ENCODE measurements at regions not wholly inside any gene's neighbourhood (a gene's known extent, or its start where the extent isn't known, plus 50 kb on each side); places are given as distances from the start of the nearest gene placed in this dataset.

DNA sequence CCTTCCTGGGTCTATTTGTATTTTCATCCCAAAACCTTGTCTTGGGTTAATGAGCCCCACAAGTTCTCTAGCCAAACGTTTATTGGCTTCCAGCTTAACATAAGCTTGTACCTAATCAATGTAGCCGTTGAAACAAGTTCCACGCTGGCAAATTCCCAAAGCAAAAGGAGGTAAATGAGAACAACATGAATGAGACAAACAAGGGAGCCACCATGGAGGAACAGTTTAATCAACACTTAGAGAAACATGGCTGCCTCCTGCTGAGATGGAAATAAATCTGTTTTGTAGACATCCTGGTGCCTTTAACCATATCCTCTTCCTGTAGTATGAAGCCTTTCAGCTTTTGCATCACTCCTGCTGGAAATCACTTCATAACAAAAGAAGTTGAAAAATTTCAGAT, 166.6 kb upstream of the NFIB start:
- TF ChIP-seq, protein P1, sequence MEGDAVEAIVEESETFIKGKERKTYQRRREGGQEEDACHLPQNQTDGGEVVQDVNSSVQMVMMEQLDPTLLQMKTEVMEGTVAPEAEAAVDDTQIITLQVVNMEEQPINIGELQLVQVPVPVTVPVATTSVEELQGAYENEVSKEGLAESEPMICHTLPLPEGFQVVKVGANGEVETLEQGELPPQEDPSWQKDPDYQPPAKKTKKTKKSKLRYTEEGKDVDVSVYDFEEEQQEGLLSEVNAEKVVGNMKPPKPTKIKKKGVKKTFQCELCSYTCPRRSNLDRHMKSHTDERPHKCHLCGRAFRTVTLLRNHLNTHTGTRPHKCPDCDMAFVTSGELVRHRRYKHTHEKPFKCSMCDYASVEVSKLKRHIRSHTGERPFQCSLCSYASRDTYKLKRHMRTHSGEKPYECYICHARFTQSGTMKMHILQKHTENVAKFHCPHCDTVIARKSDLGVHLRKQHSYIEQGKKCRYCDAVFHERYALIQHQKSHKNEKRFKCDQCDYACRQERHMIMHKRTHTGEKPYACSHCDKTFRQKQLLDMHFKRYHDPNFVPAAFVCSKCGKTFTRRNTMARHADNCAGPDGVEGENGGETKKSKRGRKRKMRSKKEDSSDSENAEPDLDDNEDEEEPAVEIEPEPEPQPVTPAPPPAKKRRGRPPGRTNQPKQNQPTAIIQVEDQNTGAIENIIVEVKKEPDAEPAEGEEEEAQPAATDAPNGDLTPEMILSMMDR (IDR thresholded peaks at IDR 0.05; ENCODE audit: low read length), result no peak
- TF ChIP-seq EZH2 (IDR thresholded peaks at IDR 0.05; ENCODE audit: borderline replicate concordance, low read length), result no peak
- no peaks in the 10 kb centered on the region for H3F3A ChIP-seq (ENCODE audit: insufficient read depth, low read length)
- no peaks in the 10 kb centered on the region for H3K4me1 ChIP-seq (ENCODE audit: insufficient read depth, low read length, severe bottlenecking)
- H2AFZ ChIP-seq (ENCODE audit: low read length), result no peak overlapping the region
- H3K79me2 ChIP-seq (ENCODE audit: insufficient read depth, low read length), result no peaks in the 10 kb centered on the region
- no peak overlapping the region for H3K4me3 ChIP-seq (ENCODE audit: low read depth, low read length, poor library complexity, severe bottlenecking)
- H3K9ac ChIP-seq (ENCODE audit: low read length), result no peak overlapping the region
- H3K27me3 ChIP-seq (ENCODE audit: insufficient read depth, low read length), result no peaks in the 10 kb centered on the region
- no peaks in the 10 kb centered on the region for H3K9me3 ChIP-seq (ENCODE audit: low read length)
- no peaks in the 10 kb centered on the region for H3K36me3 ChIP-seq (ENCODE audit: insufficient read depth, low read length)
- H3K9me2 ChIP-seq (ENCODE audit: low read depth, low read length), result no peaks in the 10 kb centered on the region
- H3K27ac ChIP-seq (ENCODE audit: low read depth, low read length, poor library complexity, severe bottlenecking), result no peak overlapping the region
- no peaks in the 10 kb centered on the region for H4K20me1 ChIP-seq (ENCODE audit: insufficient read depth, low read length)
- H3K4me2 ChIP-seq (ENCODE audit: low read length), result no peak overlapping the region

DNA sequence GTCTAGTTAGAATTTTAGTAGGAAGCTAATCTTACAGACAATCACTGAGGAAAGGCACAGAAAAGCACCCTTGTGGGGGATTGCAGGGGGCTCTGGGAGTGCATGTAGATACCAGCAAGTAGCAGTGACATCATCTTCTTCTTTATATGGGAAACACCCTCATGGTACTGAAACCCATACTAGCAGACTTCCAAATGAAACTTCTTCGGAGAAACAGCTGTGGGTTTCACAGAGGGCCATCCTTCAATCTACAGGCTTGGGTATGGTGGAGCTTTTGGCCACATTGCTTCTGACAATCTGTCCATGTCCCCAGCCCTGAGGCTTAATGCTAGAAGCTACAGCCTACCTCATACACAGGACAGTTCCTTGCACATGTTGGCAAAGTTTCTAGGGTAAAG, 165.2 kb upstream of the NFIB start:
- Histone ChIP-seq H3F3A (ENCODE audit: insufficient read depth, low read length) (no peaks in the 10 kb centered on the region), H3K9me2 (ENCODE audit: low read depth, low read length) (no peaks in the 10 kb centered on the region), H3K27ac (ENCODE audit: low read depth, low read length, poor library complexity, severe bottlenecking) (no peak overlapping the region), H3K4me3 (ENCODE audit: low read depth, low read length, poor library complexity, severe bottlenecking) (no peak overlapping the region), H3K9me3 (ENCODE audit: low read length) (no peaks in the 10 kb centered on the region), H3K4me1 (ENCODE audit: insufficient read depth, low read length, severe bottlenecking) (no peaks in the 10 kb centered on the region), H4K20me1 (ENCODE audit: insufficient read depth, low read length) (no peaks in the 10 kb centered on the region), H3K4me2 (ENCODE audit: low read length) (no peak overlapping the region), H3K9ac (ENCODE audit: low read length) (no peak overlapping the region), H3K79me2 (ENCODE audit: insufficient read depth, low read length) (no peaks in the 10 kb centered on the region), H3K36me3 (ENCODE audit: insufficient read depth, low read length) (no peaks in the 10 kb centered on the region), H3K27me3 (ENCODE audit: insufficient read depth, low read length) (no peaks in the 10 kb centered on the region), H2AFZ (ENCODE audit: low read length) (no peak overlapping the region)
- TF ChIP-seq, protein P1 (IDR thresholded peaks at IDR 0.05; ENCODE audit: low read length), result no peak
- TF ChIP-seq EZH2 (IDR thresholded peaks at IDR 0.05; ENCODE audit: borderline replicate concordance, low read length), result no peak

DNA sequence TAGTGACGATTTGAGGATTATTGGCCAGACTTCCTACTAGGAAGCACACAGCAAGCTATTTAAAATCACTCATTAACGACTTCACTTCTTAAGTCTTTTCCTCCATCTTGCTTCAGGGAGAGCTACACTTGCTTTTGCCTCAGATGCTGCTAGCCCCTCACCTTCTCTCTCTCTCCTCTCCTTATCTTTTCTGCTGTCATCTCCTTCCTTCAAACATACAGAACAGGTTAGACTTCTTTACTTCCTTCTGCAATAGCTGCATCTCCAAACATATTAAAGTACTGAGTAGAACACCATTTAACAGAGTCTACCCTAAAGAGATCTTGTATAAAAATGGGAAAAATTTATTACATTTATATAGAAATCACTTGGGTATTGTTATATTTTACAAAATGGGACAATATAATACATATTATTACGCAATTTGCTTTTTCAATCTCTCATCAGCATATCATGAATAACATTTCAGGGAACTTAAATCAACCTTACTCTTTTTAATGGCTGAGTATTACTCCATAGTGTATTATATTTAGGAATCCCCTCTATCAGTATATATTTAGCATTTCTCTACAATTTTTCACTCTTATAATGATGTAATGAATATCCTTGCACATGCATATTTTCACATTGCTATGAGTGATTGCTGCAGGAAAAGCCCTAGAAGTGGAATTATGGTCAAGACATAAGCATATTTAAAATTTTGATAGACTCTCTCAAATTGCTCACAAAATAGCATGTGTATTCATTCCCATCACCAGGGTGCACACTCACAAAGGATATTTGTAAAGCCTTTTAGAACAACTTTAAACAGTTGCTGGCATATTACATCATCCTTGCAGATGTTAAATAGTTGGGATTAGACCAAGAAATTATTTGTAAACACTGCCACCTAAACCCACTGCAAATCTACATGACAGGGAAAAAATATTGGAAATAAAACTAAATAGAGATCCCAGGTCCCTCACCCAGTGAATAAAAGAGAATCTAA, 164.5 kb upstream of the NFIB start:
- no peaks in the 10 kb centered on the region for H3K79me2 ChIP-seq (ENCODE audit: insufficient read depth, low read length)
- H3K4me1 ChIP-seq (ENCODE audit: insufficient read depth, low read length, severe bottlenecking), result no peaks in the 10 kb centered on the region
- TF ChIP-seq, protein P1 (IDR thresholded peaks at IDR 0.05; ENCODE audit: low read length), result no peak
- TF ChIP-seq EZH2 (IDR thresholded peaks at IDR 0.05; ENCODE audit: borderline replicate concordance, low read length), result no peak
- no peaks in the 10 kb centered on the region for H4K20me1 ChIP-seq (ENCODE audit: insufficient read depth, low read length)
- H3K9ac ChIP-seq (ENCODE audit: low read length), result no peak overlapping the region
- no peak overlapping the region for H3K4me3 ChIP-seq (ENCODE audit: low read depth, low read length, poor library complexity, severe bottlenecking)
- H3K27ac ChIP-seq (ENCODE audit: low read depth, low read length, poor library complexity, severe bottlenecking), result no peak overlapping the region
- no peaks in the 10 kb centered on the region for H3K9me2 ChIP-seq (ENCODE audit: low read depth, low read length)
- H3K36me3 ChIP-seq (ENCODE audit: insufficient read depth, low read length), result no peaks in the 10 kb centered on the region
- H3K9me3 ChIP-seq (ENCODE audit: low read length), result no peaks in the 10 kb centered on the region
- no peak overlapping the region for H3K4me2 ChIP-seq (ENCODE audit: low read length)
- H3F3A ChIP-seq (ENCODE audit: insufficient read depth, low read length), result no peaks in the 10 kb centered on the region
- no peaks in the 10 kb centered on the region for H3K27me3 ChIP-seq (ENCODE audit: insufficient read depth, low read length)
- H2AFZ ChIP-seq (ENCODE audit: low read length), result no peak overlapping the region
